ENCODE measurements at regions not wholly inside any gene's neighbourhood (a gene's known extent, or its start where the extent isn't known, plus 50 kb on each side); places are given as distances from the start of the nearest gene placed in this dataset.

GRCh38 chr3:110793611-110794010, 278.0 kb upstream of the NECTIN3 start:
- Histone ChIP-seq H3K27ac (ENCODE audit: low read depth, low read length, poor library complexity, severe bottlenecking) (no peak overlapping the region), H3K27me3 (replicated peaks; ENCODE audit: insufficient read depth, low read depth, low read length, poor library complexity) (no peaks in the 10 kb centered on the region), H3K4me3 (ENCODE audit: low read depth, low read length, poor library complexity, severe bottlenecking) (no peak overlapping the region), H3K36me3 (ENCODE audit: insufficient read depth, low read length, poor library complexity, severe bottlenecking) (no peaks in the 10 kb centered on the region), H3K4me1 (ENCODE audit: insufficient read depth, low read length, poor library complexity, severe bottlenecking) (peaks cover 8% of the 10 kb centered on the region), H3K9me3 (ENCODE audit: low read depth, low read length, poor library complexity, severe bottlenecking) (no peaks in the 10 kb centered on the region)
- DNase-seq (ENCODE audit: low spot score): no peak
- ChIA-PET POLR2A (ENCODE audit: low non-redundant PET) (no interaction called here), CTCF (no interaction called here)
- intact Hi-C loops (cut with micrococcal nuclease; ENCODE audit: unreplicated experiment): no loop called here
- BruUV-seq (replicated peaks): no TSS peak
- TF ChIP-seq EZH2 (IDR thresholded peaks at IDR 0.05; ENCODE audit: borderline replicate concordance, low read depth, low read length, poor library complexity, severe bottlenecking) (no peak), CTCF (conservative IDR thresholded peaks at IDR 0.05; ENCODE audit: low read depth, low read length) (no peak)

GRCh38 chr3:110795163-110795562, 276.5 kb upstream of the NECTIN3 start:
- Histone ChIP-seq H3K9me3 (ENCODE audit: low read depth, low read length, poor library complexity, severe bottlenecking) (no peaks in the 10 kb centered on the region), H3K27me3 (replicated peaks; ENCODE audit: insufficient read depth, low read depth, low read length, poor library complexity) (no peaks in the 10 kb centered on the region), H3K4me3 (ENCODE audit: low read depth, low read length, poor library complexity, severe bottlenecking) (no peak overlapping the region), H3K36me3 (ENCODE audit: insufficient read depth, low read length, poor library complexity, severe bottlenecking) (no peaks in the 10 kb centered on the region), H3K4me1 (ENCODE audit: insufficient read depth, low read length, poor library complexity, severe bottlenecking) (peaks cover 8% of the 10 kb centered on the region), H3K27ac (ENCODE audit: low read depth, low read length, poor library complexity, severe bottlenecking) (no peak overlapping the region)
- intact Hi-C loops (cut with micrococcal nuclease; ENCODE audit: unreplicated experiment): no loop called here
- CTCF ChIA-PET: no interaction called here
- POLR2A ChIA-PET (ENCODE audit: low non-redundant PET): no interaction called here
- DNase-seq (ENCODE audit: low spot score): no peak
- TF ChIP-seq CTCF (conservative IDR thresholded peaks at IDR 0.05; ENCODE audit: low read depth, low read length) (no peak), EZH2 (IDR thresholded peaks at IDR 0.05; ENCODE audit: borderline replicate concordance, low read depth, low read length, poor library complexity, severe bottlenecking) (no peak)
- no TSS peak for BruUV-seq (replicated peaks)

GRCh38 chr3:110799271-110799670, 272.3 kb upstream of the NECTIN3 start:
- no peak for DNase-seq (ENCODE audit: low spot score)
- no peak overlapping the region for H3K4me3 ChIP-seq (ENCODE audit: low read depth, low read length, poor library complexity, severe bottlenecking)
- TF ChIP-seq CTCF (conservative IDR thresholded peaks at IDR 0.05; ENCODE audit: low read depth, low read length) (no peak), EZH2 (IDR thresholded peaks at IDR 0.05; ENCODE audit: borderline replicate concordance, low read depth, low read length, poor library complexity, severe bottlenecking) (no peak)
- no peaks in the 10 kb centered on the region for H3K27me3 ChIP-seq (replicated peaks; ENCODE audit: insufficient read depth, low read depth, low read length, poor library complexity)
- intact Hi-C loops (cut with micrococcal nuclease; ENCODE audit: unreplicated experiment): no loop called here
- H3K27ac ChIP-seq (ENCODE audit: low read depth, low read length, poor library complexity, severe bottlenecking): no peak overlapping the region
- no peaks in the 10 kb centered on the region for H3K9me3 ChIP-seq (ENCODE audit: low read depth, low read length, poor library complexity, severe bottlenecking)
- ChIA-PET POLR2A (ENCODE audit: low non-redundant PET) (no interaction called here), CTCF (no interaction called here)
- H3K36me3 ChIP-seq (ENCODE audit: insufficient read depth, low read length, poor library complexity, severe bottlenecking): no peaks in the 10 kb centered on the region
- no peaks in the 10 kb centered on the region for H3K4me1 ChIP-seq (ENCODE audit: insufficient read depth, low read length, poor library complexity, severe bottlenecking)
- BruUV-seq (replicated peaks): no TSS peak

All from A673 (cell line).